DMS153 treated with DMSO at 0.1 percent for 48 hours (cell line): ENCODE measurements at regions not wholly inside any gene's neighbourhood (a gene's known extent, or its start where the extent isn't known, plus 50 kb on each side); places are given as distances from the start of the nearest gene placed in this dataset.
"Not testable (repeated sequence)": the region's sequence is repeated elsewhere in the genome, so short reads cannot be mapped to it uniquely, and the experiment has no call there.

Experiments
- DNase-seq: peaks from one replicate; lab custom pipeline; 2025; ENCODE audit not compliant: unreplicated experiment; lab: John Stamatoyannopoulos, UW

DNA sequence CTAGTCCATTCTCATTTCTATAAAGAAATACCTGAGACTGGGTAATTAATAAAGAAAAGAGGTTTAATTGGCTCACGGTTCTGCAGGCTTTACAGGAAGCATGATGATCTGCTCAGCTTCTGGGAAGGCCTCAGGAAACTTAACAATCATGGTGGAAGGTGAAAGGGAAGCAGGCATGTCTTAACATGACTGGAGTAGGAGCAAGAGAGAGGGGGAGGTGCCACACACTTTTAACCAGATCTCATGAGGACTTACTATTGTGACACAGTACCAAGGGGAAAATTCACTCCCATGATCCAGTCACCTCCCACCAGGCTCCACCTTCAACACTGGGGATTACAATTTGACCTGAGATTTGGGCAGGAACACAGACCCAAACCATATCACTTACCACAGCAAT is 310.1 kb downstream of the SH3GL2 start:
- not testable (repeated sequence) for DNase-seq

DNA sequence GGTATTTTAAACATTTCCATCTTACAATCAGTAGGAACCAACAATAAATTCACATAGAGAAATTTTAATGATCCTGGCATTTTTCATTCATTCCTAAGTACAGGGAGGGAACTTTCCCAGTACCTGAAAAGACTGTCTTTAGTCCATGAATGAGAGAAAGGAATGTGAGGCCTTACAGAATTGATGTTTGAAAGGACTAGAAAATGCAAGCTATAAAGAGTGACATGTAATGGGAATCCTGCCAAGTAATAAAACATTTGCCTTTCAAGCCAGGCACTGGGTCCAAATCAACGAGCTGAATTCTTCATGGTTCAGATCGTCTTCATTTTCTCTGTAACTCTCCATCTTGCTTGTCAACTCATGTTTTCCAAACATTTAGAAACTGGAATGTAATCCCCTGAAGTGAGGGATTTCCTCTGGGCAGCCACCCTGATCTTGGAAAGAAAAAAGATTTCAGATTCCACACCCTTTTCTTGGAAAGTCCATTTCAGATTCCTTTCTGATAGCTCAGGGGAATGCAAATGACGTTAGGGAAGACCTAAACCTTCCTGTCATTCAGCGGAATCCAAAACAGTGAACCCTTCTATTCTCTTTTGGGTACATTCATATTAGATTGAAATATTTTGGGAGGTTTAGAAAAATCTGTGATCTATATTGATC is 315.8 kb downstream of the SH3GL2 start:
- no peak for DNase-seq

DNA sequence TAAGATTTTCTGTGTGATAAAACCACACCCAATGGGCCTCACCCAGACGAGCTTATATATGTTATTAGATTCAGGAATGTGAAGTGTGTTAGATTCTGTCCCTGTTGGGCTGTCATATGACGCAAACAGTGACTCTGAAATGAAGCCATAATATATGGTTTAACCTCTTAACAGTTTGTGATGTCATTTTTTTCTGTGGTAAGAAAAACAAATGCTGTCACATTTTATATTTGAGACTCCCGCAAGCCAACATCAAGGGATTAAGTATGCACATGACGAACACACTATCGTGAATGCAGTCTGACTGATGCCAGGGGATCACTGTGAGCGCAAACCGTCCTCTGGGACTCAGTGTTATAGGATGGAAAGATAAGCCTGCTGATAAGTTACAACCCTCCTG is 321.7 kb downstream of the SH3GL2 start:
- DNase-seq = no peak

DNA sequence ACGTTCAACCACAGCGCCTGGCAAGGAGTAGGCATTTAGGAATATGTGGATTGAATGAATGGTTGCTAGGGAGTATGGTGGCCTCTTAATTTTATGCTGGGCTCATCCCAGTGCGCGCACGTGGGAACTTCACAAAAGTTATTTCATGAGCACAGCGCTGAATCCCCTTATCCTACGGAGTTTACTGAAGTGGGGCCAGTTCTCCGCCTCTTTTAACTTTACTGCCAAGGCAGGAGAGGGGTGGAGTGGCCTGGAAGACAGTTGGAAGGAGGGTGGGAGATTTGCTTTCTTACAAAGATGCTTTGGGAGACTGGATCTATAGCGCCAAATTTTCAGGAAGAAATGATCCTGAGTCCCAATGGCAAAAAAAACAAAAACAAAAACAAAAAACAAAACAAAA is 326.5 kb downstream of the SH3GL2 start:
- no peak for DNase-seq

DNA sequence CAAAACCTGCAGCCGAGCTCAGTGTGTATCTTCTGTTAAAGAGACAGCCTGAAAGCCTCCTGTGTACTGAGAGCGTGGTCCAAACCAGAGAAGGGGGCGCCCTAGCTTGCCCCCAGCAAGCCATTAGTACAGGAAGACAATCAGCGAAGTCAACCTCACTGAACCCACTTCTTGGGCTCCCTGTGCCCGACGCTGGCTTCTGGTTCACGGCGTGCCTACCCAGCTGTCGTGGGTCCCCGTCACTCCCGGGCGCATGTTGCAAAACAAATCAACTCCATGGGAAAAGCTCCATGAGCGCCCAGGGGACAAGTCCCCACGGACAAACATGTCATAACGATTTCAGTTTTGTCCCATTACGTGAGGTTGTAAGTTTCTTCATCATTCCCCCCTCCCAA is 326.9 kb downstream of the SH3GL2 start:
- no peak for DNase-seq

DNA sequence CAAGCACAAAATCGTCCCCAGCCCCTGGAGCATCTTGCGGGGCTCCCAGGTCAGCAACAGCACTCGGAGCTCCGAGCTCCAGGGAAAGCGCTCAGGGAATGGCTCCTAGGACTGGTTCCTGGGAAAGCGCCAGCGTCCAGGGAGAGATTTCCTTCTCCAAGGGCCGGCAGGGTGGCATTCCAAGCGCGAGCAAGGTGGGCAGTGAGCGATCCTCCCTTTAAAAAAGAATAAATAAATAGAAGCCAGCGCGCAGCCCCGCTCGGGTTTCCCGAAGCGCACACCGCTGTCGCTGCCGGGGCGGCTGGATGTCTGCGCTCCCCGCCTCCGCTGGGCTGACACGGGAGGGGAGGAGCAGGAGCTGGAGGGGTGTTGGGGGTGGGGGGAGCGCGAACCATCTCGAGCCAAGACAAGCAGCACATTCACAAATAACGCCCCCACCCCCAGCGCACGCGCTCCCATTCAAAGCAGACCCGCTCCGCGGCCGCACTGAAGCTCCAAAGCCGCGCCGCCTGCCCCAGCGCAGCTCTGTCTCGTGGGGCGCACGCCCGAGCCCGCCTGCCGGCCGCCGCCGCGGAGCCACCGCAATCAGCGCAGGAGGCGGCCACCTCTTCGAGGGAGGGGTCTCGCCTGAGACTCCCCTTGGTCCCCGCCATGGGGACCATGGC is 327.4 kb downstream of the SH3GL2 start:
- DNase-seq = no peak

DNA sequence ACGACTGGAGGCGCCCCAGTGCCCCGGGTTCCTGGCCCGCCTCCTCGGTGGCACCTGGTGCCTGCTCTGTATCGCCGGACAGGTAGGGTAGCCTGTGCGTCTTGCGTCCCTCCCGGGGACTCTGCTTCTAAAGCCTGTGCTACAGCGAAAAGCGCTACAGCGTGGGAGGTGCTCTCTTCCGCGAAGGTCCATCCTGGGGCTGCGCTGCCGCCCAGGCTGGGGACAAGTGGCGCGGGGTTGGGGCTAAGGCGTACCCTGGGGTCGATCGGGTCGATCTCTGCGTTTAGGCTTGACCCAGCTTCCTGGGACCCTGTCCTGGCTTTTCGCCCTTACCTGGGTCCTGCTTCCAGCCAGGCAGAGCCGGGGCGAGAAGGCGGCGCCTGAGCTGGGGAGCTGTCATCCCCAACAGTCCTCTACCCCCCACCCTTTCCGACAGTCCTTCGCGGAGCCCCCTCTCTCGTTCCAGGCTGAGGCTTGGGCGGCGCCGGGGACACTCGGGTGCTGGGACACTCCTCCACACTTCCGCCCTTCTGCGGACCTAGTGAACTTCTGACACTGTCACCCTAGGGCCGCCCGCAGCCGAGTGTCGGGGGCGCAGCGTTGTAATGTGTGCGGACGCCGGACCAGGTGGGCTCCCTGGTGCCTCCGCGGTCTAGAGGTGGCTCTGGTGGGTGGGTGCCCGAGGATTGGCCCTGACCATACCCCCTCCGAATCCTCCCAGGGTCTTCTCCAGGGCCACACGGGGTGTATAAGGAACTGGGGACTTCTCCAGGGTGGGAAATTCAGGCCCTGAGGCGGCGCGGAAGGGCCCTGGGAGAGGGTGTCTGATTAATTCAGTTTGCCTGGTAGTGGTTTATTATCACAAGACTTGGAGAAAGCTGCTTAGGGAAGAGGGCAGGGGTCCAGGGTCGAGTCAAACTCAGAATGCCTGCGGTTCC is 328.2 kb downstream of the SH3GL2 start:
- no peak for DNase-seq

DNA sequence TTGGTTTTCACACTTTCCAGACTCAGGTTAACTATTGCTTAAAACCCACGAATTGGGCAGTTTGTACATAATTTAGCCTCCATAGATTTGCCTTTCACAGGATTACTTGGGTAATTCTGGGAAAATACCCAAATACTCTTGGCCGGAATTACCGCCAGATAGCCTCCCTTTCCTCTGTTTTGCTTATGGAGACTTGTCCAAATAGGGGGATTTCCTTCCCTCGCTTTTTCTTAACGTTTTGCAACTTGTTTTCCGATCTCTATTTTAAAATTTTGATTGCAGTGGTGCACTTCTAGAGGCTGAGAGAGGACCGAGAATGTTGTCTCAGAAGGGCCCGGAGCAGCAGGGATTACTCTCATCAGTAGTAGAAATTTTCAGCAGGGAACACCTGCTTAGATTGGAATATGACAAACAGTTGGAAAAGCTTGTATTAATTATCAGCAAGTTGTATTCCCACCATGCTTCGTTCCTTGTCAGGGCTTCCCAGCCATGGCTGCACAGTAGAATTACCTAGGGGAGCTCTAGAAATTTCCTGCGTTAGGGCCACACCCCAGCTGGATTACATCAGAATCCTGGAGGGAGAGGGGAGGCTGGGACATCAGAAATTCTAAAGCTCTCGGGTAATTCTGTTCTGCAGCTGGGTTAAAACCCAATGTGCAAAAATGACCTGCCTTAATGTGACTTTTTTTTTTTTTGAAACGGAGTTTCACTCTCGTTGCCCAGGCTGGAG is 329.1 kb downstream of the SH3GL2 start:
- DNase-seq = no peak

DNA sequence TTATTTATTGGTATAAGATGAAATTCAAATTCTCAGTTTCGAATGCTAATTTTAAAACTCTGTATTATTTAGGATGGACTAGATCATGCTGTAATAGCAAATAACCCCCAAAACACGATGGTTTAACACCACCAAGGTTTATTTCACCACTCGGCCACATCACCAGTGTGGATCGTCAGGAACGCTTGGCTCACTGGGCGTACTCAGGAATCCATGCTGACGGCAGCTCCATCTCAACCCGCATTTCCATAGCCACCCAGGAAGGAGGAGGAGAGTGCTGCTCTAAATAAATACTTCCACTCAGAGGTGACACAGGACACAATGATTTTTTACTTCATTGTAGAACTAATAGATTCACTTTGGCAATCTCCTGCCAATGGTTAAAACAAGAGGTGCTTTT is 347.4 kb downstream of the SH3GL2 start:
- no peak for DNase-seq

DNA sequence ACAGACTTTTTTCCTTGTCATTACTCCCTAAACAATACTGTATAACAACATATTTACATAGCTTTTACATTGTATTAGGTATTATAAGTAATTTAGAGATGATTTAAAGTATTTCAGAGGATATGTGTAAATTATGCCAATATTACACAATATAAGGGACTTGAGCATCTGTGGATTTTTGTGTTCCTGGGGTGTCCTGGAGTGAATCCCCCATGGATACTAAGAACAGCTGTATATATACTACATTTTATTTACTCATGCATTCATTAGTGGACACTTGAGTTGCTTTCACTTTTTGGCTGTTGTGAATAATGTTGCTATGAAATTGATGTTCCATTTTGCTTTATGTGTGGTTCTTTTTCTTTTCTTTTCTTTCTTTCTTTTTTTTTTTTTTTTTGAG is 348.8 kb downstream of the SH3GL2 start:
- DNase-seq = no peak

DNA sequence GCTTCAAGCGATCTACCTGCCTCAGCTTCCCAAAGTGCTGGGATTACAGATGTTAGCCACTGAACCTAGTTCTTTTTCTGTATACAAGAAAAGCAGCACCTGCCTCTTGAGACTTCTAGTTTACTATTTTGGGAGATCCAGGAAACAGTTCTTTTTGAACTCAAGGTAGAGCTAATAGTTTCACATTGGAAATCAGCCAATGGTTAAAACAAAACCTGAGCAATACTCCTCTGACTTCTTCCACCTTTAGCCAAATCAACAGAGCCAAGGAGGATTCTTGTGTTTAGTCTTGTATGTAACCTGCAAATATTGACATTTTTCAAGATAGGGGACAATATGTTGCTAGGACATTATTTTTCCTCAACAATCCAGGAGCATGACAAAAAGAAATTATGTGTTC is 349.4 kb downstream of the SH3GL2 start:
- DNase-seq = no peak

DNA sequence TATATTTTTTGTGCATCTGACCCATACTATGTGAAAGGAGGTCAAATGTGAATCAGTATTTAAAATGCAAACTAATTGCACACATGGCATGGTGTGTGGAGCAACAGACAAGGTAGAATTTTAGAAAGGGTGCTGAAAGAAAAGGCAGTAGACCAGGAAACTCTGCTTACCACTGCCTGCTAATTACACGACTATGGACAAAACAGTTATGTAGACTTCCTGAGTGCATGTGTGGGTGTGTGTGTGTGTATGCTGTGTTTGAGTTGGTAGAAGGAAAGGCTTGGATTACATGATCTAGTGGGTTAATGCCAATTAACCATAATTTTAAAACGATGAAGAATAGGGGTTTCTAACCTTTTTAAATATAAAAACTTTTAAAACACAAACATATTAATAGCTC is 349.9 kb downstream of the SH3GL2 start:
- DNase-seq = no peak

DNA sequence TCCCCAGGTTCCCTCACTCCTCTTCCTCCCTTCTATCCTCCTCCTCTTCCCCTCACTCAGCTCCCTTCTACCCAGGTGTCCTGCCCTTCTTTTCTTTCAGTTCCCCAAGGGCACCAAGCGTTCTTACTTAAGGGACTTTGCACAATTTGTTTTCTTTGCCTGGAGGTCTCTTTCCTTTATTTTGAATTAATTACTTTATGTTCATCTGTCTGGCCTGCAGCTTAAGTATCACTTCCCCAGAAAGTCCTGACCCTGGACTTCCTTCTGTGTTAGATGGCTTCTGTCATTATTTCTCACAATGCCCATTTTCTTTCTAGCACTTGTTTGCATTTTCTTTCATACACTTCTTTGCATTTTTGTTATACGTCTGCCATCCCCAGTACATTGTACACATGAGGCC is 350.6 kb downstream of the SH3GL2 start:
- no peak for DNase-seq

DNA sequence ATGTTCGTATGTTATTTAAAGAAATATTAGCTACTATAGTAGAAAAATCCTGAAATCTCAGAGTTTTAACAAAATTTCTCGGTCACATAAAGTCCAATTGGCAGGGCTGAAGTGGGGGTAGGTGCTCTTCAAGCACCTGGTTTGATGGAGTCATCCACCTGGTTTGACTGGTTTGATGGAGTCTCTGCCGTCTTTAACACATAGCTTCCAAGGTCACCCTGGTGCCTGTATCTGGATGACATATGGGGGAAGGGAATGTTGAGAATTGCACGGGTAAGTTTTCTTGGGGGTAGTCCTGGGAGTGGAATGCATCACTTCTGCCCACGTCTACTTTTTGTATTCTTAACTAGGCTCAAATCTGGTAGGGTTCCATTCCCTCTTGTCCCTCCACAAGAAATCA is 351.2 kb downstream of the SH3GL2 start:
- DNase-seq = no peak

DNA sequence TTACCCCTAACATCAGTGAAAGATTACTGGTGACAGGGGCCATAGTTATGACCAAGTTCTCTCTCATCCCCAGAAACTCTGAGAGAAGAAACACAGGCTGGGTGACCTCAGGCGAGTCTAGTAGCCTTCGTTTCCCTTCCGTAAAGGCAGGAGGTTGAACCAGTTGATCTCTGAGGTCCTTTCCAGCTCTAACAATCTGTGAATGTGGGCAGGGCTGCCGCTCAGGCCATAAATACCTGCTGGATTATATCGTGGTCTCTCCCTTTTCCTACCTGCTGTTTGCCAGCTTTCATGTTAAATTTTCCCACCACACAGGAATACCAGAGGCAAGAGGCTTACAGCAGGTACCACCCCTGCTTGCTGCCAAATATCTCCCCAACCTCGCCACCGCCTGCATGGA is 357.5 kb downstream of the SH3GL2 start:
- no peak for DNase-seq

DNA sequence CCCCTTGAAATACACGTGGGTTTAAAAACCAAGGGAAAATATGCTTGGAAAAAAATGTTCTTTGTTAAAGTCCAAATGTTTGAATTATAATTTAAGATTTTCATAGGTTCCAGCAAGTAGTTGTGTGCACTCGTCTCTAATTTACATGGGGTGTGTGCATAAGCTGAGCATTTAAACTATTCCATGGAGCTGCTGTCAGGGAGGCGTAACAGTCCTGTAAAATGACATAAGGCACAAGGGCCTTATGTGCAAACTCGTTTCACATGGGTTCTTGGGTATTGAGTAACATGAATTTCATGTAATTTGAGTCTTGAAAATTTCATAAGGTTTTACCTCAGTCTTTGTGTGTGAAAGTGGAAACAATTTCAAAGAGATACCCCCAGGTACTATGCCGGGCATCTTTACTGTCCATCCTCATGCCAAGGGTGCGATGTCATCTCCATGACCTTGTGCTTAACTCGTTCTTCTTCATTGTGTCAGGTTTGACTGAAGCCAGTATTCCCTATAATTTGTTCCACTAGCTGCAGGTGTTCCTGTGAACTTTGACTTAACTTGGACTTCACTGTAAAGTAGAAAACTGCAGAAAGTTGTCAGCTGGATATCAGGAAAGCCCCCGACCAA is 359.3 kb downstream of the SH3GL2 start:
- no peak for DNase-seq

DNA sequence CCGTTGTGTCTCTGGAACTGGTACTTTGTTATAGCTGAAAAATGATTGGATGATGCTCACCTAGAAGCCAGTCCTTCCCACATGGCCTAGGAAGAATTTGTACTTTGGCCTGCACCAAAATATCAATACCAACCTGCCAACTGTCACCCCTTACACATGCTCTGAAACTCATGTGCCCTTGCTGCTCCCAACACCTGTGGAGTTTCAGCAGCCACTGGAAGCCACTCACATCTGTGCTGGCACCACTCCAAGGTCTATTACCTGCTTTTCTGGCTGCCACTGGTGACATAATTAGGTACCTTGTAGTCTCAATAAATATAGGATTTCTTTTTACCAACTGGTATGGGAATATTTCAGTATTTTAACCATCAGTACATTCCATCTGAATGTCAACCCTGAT is 363.6 kb downstream of the SH3GL2 start:
- no peak for DNase-seq

DNA sequence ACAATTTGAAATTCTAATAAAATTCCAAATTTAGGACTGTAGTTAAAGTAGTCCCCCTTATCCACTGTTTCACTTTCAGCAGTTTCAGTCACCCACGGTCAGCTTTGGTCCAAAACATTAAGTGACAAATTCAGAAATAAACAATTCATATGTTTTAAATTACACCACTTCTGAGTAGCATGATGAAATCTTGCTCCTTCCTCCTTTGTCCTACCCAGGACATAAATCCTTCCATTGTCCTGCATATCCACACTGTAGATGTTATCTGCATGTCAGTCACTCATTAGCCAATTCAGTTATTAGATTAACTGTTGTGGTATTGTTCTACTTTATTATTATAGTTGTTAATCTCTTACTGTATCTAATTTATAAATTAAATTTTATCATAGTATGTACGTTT is 376.5 kb downstream of the SH3GL2 start:
- no peak for DNase-seq

DNA sequence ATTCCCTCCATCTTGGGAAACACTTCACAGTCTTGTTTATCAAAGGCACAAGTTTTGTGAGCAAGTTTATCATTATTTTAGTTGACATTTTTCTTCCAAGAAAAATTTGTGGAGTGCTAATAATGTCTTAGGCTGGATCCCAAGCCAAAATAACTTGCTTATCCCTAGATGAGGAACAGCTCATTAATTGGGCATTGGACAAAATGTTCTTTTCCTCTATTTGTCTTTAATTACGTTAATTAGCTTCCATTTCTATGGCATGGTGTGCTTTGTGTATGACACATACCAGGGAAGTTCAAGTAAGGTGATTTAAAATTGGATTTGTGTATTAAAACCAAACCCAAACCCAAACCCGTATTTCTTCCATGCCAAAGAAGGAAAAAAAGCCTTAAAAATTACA is 379.5 kb downstream of the SH3GL2 start:
- DNase-seq = no peak

DNA sequence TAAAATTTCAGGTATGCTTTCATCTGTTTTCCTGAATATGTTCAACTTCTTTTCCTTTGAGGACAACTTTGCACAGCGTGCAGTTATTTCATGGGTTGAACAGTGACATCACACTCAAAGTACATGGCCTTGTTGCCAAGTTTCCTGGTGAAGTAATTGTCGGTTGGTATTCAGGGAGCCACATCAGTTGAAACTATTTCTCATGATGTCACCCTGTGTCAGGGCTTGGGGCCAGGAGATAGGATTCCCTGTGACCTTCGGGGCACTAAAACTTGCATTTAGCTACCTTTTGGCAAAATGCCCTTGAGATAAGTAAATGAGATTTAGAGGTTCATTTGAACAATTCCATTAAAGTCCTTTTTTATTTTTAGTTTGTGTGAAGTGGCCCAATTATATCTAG is 383.9 kb downstream of the SH3GL2 start:
- DNase-seq = no peak

DNA sequence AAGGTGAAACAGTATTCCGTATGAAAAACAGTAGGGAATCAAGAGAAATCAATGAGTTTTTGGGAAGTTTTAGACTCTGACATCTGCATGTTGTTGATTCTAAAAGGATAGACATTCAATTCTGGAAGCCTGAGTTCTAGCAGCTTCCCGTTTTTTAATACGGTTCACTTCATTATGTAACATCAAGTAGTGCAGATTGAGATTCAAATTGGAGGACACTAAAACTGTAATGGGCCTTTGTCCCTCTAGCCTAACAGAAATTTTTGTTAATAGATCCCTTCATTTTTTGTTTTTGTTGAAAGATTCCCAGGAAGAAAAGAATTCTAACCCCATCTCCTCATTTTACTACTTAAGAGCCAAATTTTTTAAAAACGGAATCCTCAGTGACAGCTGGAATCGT is 384.6 kb downstream of the SH3GL2 start:
- DNase-seq = no peak
